Glutamatergic neuron (in vitro differentiated cells): ENCODE measurements at regions not wholly inside any gene's neighbourhood (a gene's known extent, or its start where the extent isn't known, plus 50 kb on each side); places are given as distances from the start of the nearest gene placed in this dataset.
A peak's percentile ranks its signal among the peaks of the same experiment; 100 is the strongest.

ENCODE experiments used
- DNase-seq: peaks from one replicate; pipeline ENCODE4 v3.0.0; 2022
- H3K27ac Mint-ChIP-seq: one replicate; pipeline ENCODE4 v1.8.0; 2020; ENCODE audit warnings: mild to moderate bottlenecking, mixed read lengths, inconsistent platforms; ENCODE audit not compliant: unreplicated experiment
- H3K27me3 Mint-ChIP-seq: one replicate; pipeline ENCODE4 v1.8.0; 2020; ENCODE audit warnings: mild to moderate bottlenecking, moderate library complexity, mixed read lengths, inconsistent platforms; ENCODE audit not compliant: unreplicated experiment
- H3K36me3 Mint-ChIP-seq: one replicate; pipeline ENCODE4 v1.8.0; 2020; ENCODE audit warnings: mild to moderate bottlenecking, mixed read lengths, inconsistent platforms; ENCODE audit not compliant: unreplicated experiment
- H3K4me1 Mint-ChIP-seq: one replicate; pipeline ENCODE4 v1.8.0; 2020; ENCODE audit warnings: mild to moderate bottlenecking, low read depth, mixed read lengths, inconsistent platforms; ENCODE audit not compliant: unreplicated experiment
- H3K4me3 Mint-ChIP-seq: one replicate; pipeline ENCODE4 v1.8.0; 2020; ENCODE audit warnings: mild to moderate bottlenecking, mixed read lengths, inconsistent platforms; ENCODE audit not compliant: unreplicated experiment
- H3K9me3 Mint-ChIP-seq: one replicate; pipeline ENCODE4 v1.8.0; 2020; ENCODE audit warnings: mild to moderate bottlenecking, moderate library complexity, mixed read lengths, inconsistent platforms; ENCODE audit not compliant: unreplicated experiment
- CTCF ChIP-seq: fragments of 200-600 bp; sonication (generic); IDR thresholded peaks from one replicate; pipeline ENCODE4 v1.5.0; 2021; ENCODE audit not compliant: partially characterized antibody, unreplicated experiment

GRCh38 chr4:126466848-126467247 is 1152.1 kb downstream of the FAT4 start:
- Mint-ChIP-seq H3K9me3 (peaks cover 2% of the 10 kb centered on the region), H3K4me3 (no peak overlapping the region), H3K27me3 (no peaks in the 10 kb centered on the region), H3K4me1 (no peaks in the 10 kb centered on the region), H3K27ac (no peak overlapping the region), H3K36me3 (no peaks in the 10 kb centered on the region)
- no peak for TF ChIP-seq CTCF
- DNase-seq = no peak

- Mint-ChIP-seq H3K4me1 (no peaks in the 10 kb centered on the region), H3K36me3 (no peaks in the 10 kb centered on the region), H3K27me3 (no peaks in the 10 kb centered on the region), H3K9me3 (peaks cover 2% of the 10 kb centered on the region), H3K4me3 (no peak overlapping the region), H3K27ac (no peak overlapping the region)
- no peak for TF ChIP-seq CTCF
- DNase-seq = no peak
These were observed 1153.4 kb downstream of the FAT4 start for GRCh38 chr4:126468144-126468543.

- TF ChIP-seq CTCF = no peak
- no peak overlapping the region for H3K27ac Mint-ChIP-seq
- no peak for DNase-seq
- H3K27me3 Mint-ChIP-seq = no peaks in the 10 kb centered on the region
- H3K36me3 Mint-ChIP-seq = peaks cover 2% of the 10 kb centered on the region
- no peak overlapping the region for H3K4me3 Mint-ChIP-seq
- H3K9me3 Mint-ChIP-seq = peaks cover 2% of the 10 kb centered on the region
- H3K4me1 Mint-ChIP-seq = no peaks in the 10 kb centered on the region
These were observed 1156.1 kb downstream of the FAT4 start for GRCh38 chr4:126470862-126471261.

GRCh38 chr4:126475730-126476129 is 1157.0 kb upstream of the INTU start:
- Mint-ChIP-seq H3K4me3 (no peak overlapping the region), H3K27ac (peak overlapping the region; percentile 20), H3K36me3 (peaks cover 7% of the 10 kb centered on the region), H3K9me3 (peaks cover 3% of the 10 kb centered on the region), H3K27me3 (no peaks in the 10 kb centered on the region), H3K4me1 (no peaks in the 10 kb centered on the region)
- no peak for DNase-seq
- TF ChIP-seq CTCF = no peak

- Mint-ChIP-seq H3K36me3 (peaks cover 7% of the 10 kb centered on the region), H3K4me1 (peaks cover 2% of the 10 kb centered on the region), H3K4me3 (no peak overlapping the region), H3K27ac (no peak overlapping the region), H3K9me3 (peaks cover 3% of the 10 kb centered on the region), H3K27me3 (no peaks in the 10 kb centered on the region)
- no peak for TF ChIP-seq CTCF
- DNase-seq = no peak
These were observed 1153.0 kb upstream of the INTU start for GRCh38 chr4:126479709-126480108.
